Vagina (tissue), 2 donors: ENCODE measurements at regions not wholly inside any gene's neighbourhood (a gene's known extent, or its start where the extent isn't known, plus 50 kb on each side); places are given as distances from the start of the nearest gene placed in this dataset.
A peak's percentile ranks its signal among the peaks of the same experiment; 100 is the strongest.

Source experiments
- DNase-seq, 2 donors: peaks; one replicate each; pipeline ENCODE4 v3.0.0-alpha.2; 2017; ENCODE audit errors: extremely low spot score in 2 of 2
- H3K27ac ChIP-seq: fragments of 200-600 bp; sonication (generic); one replicate; pipeline ENCODE4 v1.5.1; 2019
- H3K27me3 ChIP-seq: fragments of 200-600 bp; sonication (generic); one replicate; pipeline ENCODE4 v1.5.1; 2019
- H3K36me3 ChIP-seq, 2 donors: fragments of 200-600 bp; sonication (generic); one replicate each; pipeline ENCODE4 v1.5.1; 2017 to 2019
- H3K4me1 ChIP-seq: fragments of 200-600 bp; sonication (generic); one replicate; pipeline ENCODE4 v1.5.1; 2019
- H3K4me3 ChIP-seq, 2 donors: fragments of 200-600 bp; sonication (generic); 1 replicate in 1 of 2; 2 replicates in 1 of 2; pipeline ENCODE4 v1.5.1; 2016 to 2019
- H3K9me3 ChIP-seq: fragments of 200-600 bp; sonication (generic); one replicate; pipeline ENCODE4 v1.5.1; 2019
- CTCF ChIP-seq, 3 experiments: fragments of 450-650 bp in 2 of 3; fragments of 200-600 bp in 1 of 3; sonication (generic) in 1 of 3; IDR thresholded peaks; one replicate each; pipeline ENCODE4 v1.5.1; 2017 to 2019; ENCODE audit warnings: antibody characterized with exemption in 3 of 3, mild to moderate bottlenecking in 2 of 3, moderate library complexity in 2 of 3
- POLR2A ChIP-seq, 2 donors: fragments of 450-650 bp; IDR thresholded peaks; one replicate each; pipeline ENCODE4 v1.6.1; 2017; ENCODE audit warnings: antibody characterized with exemption in 2 of 2, mild to moderate bottlenecking in 2 of 2, moderate library complexity in 2 of 2
- POLR2AphosphoS5 ChIP-seq, 2 donors: sonication (generic); formaldehyde crosslinking; IDR thresholded peaks; one replicate each; pipeline ENCODE4 v1.9.0; 2017; ENCODE audit warnings: antibody characterized with exemption in 2 of 2, mild to moderate bottlenecking in 2 of 2, low read depth in 1 of 2; ENCODE audit not compliant: insufficient read depth in 1 of 2
- intact Hi-C: fragments of 100-400 bp; cut with DNase I; formaldehyde crosslinking; loops from one replicate; pipeline ENCODE4 v1.15.1; 2023

GRCh38 chr5:135711911-135712310 lies 122.6 kb upstream of the SLC25A48 start:
- H3K4me1 ChIP-seq, result peaks cover 25% of the 10 kb centered on the region
- no peaks in the 10 kb centered on the region for H3K27me3 ChIP-seq
- H3K27ac ChIP-seq, result no peak overlapping the region
- H3K9me3 ChIP-seq, result no peaks in the 10 kb centered on the region
- no peak for DNase-seq
- TF ChIP-seq CTCF (IDR thresholded peaks at IDR 0.05) (no peak), POLR2A (IDR thresholded peaks at IDR 0.05) (no peak), POLR2AphosphoS5 (IDR thresholded peaks at IDR 0.05; ENCODE audit: insufficient read depth in 1 of 2, low read depth in 1 of 2) (no peak)
- no peak overlapping the region for H3K4me3 ChIP-seq
- no peaks in the 10 kb centered on the region for H3K36me3 ChIP-seq
- intact Hi-C loops, result no loop called here

- TF ChIP-seq POLR2A (IDR thresholded peaks at IDR 0.05) (no peak), POLR2AphosphoS5 (IDR thresholded peaks at IDR 0.05; ENCODE audit: insufficient read depth in 1 of 2, low read depth in 1 of 2) (no peak), CTCF (IDR thresholded peaks at IDR 0.05) (no peak)
- intact Hi-C loops, result no loop called here
- Histone ChIP-seq H3K27ac (no peak overlapping the region), H3K4me3 (no peak overlapping the region), H3K4me1 (peaks cover 31% of the 10 kb centered on the region), H3K27me3 (no peaks in the 10 kb centered on the region), H3K9me3 (no peaks in the 10 kb centered on the region), H3K36me3 (no peaks in the 10 kb centered on the region)
- no peak for DNase-seq
Measured at GRCh38 chr5:135710045-135710675, 124.3 kb upstream of the SLC25A48 start.

DNA sequence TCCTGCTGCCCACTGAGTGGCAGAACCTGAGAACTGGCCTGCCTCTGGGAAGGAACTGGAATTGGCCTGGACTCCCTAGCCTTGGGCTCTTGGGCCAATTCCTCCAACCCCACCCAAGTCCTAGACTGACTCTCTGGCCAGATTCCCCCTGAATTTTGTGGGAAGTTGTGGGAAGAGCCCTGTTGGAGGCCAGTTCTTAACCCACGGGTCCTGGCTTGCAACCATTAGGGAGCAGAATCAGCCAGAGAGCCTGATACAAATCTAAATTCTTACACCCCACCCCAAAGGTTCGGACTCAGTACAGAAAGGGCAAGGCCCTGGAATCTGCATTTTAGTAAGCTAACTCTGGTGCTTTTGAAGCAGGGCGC lies 125.3 kb upstream of the SLC25A48 start:
- intact Hi-C loops, result no loop called here
- Histone ChIP-seq H3K27me3 (no peaks in the 10 kb centered on the region), H3K4me3 (no peak overlapping the region), H3K4me1 (peaks cover 38% of the 10 kb centered on the region), H3K27ac (peak overlapping the region; percentile 22), H3K36me3 (no peaks in the 10 kb centered on the region), H3K9me3 (no peaks in the 10 kb centered on the region)
- TF ChIP-seq POLR2AphosphoS5 (IDR thresholded peaks at IDR 0.05; ENCODE audit: insufficient read depth in 1 of 2, low read depth in 1 of 2) (no peak), CTCF (IDR thresholded peaks at IDR 0.05) (no peak), POLR2A (IDR thresholded peaks at IDR 0.05) (no peak)
- no peak for DNase-seq

GRCh38 chr5:135708481-135709207 lies 125.8 kb upstream of the SLC25A48 start:
- H3K4me1 ChIP-seq, result peaks cover 43% of the 10 kb centered on the region
- H3K4me3 ChIP-seq, result no peak overlapping the region
- no peak for DNase-seq
- TF ChIP-seq POLR2AphosphoS5 (IDR thresholded peaks at IDR 0.05; ENCODE audit: insufficient read depth in 1 of 2, low read depth in 1 of 2) (no peak), CTCF (IDR thresholded peaks at IDR 0.05) (no peak), POLR2A (IDR thresholded peaks at IDR 0.05) (no peak)
- intact Hi-C loops, result no loop called here
- H3K27ac ChIP-seq, result no peak overlapping the region
- no peaks in the 10 kb centered on the region for H3K9me3 ChIP-seq
- H3K27me3 ChIP-seq, result no peaks in the 10 kb centered on the region
- H3K36me3 ChIP-seq, result no peaks in the 10 kb centered on the region

- Histone ChIP-seq H3K4me1 (peaks cover 43% of the 10 kb centered on the region), H3K27ac (no peak overlapping the region), H3K27me3 (no peaks in the 10 kb centered on the region), H3K4me3 (no peak overlapping the region), H3K9me3 (no peaks in the 10 kb centered on the region), H3K36me3 (no peaks in the 10 kb centered on the region)
- intact Hi-C loops, result no loop called here
- no peak for DNase-seq
- TF ChIP-seq POLR2A (IDR thresholded peaks at IDR 0.05) (no peak), CTCF (IDR thresholded peaks at IDR 0.05) (no peak), POLR2AphosphoS5 (IDR thresholded peaks at IDR 0.05; ENCODE audit: insufficient read depth in 1 of 2, low read depth in 1 of 2) (no peak)
Measured at GRCh38 chr5:135707302-135707701, 127.2 kb upstream of the SLC25A48 start.
